B cell (primary cell): ENCODE measurements at regions not wholly inside any gene's neighbourhood (a gene's known extent, or its start where the extent isn't known, plus 50 kb on each side); places are given as distances from the start of the nearest gene placed in this dataset.

Source experiments
- ATAC-seq: fragments of 200-7000 bp; cut with Tn5 transposase; one replicate; pipeline ENCODE4 v1.10.0; 2021; ENCODE audit warnings: low read depth, mild to moderate bottlenecking, moderate number of reproducible peaks, moderate library complexity
- CTCF ChIA-PET: fragments of 350-600 bp; sonication (Branson Sonifier 250); formaldehyde crosslinking; loops from one replicate; lab custom pipeline; 2021; ENCODE audit warnings: antibody characterized with exemption, inconsistent platforms; lab: Charles Lee
- POLR2A ChIA-PET: fragments of 350-600 bp; sonication (Branson Sonifier 250); formaldehyde crosslinking; loops from one replicate; lab custom pipeline; 2021; ENCODE audit warnings: antibody characterized with exemption; lab: Charles Lee
- DNase-seq: peaks from one replicate; pipeline ENCODE4 v3.0.0; 2013
- H2AFZ ChIP-seq: 2 replicates; pipeline ENCODE4 v1.6.1; 2012; ENCODE audit warnings: mild to moderate bottlenecking, low read depth, low read length; ENCODE audit not compliant: insufficient read depth, poor library complexity, severe bottlenecking
- H3K27ac ChIP-seq, 2 donors: 1 replicate in 1 of 2; 2 replicates in 1 of 2; pipeline ENCODE4 v1.5.1; 2012 to 2013; ENCODE audit warnings: low read length in 2 of 2, mild to moderate bottlenecking in 2 of 2, moderate library complexity in 1 of 2
- H3K27me3 ChIP-seq, 4 experiments: fragments of 200-600 bp in 1 of 4; sonication (generic) in 1 of 4; replicated peaks in 1 of 4; 1 replicate in 2 of 4; 2 replicates in 2 of 4; pipeline versions ENCODE4 v1.6.1 to v1.7.0; 2013 to 2016; ENCODE audit warnings: low read length in 3 of 4, mild to moderate bottlenecking in 2 of 4, mixed read lengths in 1 of 4, moderate library complexity in 1 of 4; ENCODE audit not compliant: insufficient read depth in 4 of 4, control insufficient read depth in 3 of 4; ENCODE audit errors: control extremely low read depth in 1 of 4
- H3K36me3 ChIP-seq, 2 experiments: replicated peaks in 1 of 2; 1 replicate in 1 of 2; 2 replicates in 1 of 2; pipeline versions ENCODE4 v1.6.1 to v1.7.1; 2013; ENCODE audit warnings: low read length in 1 of 2; ENCODE audit not compliant: insufficient read depth in 2 of 2, control insufficient read depth in 1 of 2; ENCODE audit errors: control extremely low read depth in 1 of 2, extremely low read depth in 1 of 2
- H3K4me1 ChIP-seq, 2 donors: fragments of 200-600 bp in 1 of 2; sonication (generic) in 1 of 2; 1 replicate in 1 of 2; 2 replicates in 1 of 2; pipeline versions ENCODE4 v1.5.1 to v1.6.1; 2013 to 2017; ENCODE audit warnings: low read length in 2 of 2; ENCODE audit not compliant: control insufficient read depth in 2 of 2, insufficient read depth in 2 of 2
- H3K4me2 ChIP-seq: replicated peaks from 2 replicates; pipeline ENCODE3; 2012; ENCODE audit warnings: mild to moderate bottlenecking, low read depth, low read length; ENCODE audit not compliant: poor library complexity, severe bottlenecking
- H3K4me3 ChIP-seq, 5 experiments: fragments of 200-600 bp in 1 of 5; sonication (generic) in 1 of 5; 1 replicate in 3 of 5; 2 replicates in 2 of 5; pipeline versions ENCODE4 v1.5.1 to v1.7.0; 2011 to 2016; ENCODE audit warnings: low read length in 4 of 5, mild to moderate bottlenecking in 4 of 5, low read depth in 2 of 5, control low read depth in 1 of 5, moderate library complexity in 1 of 5; ENCODE audit not compliant: insufficient read depth in 1 of 5; ENCODE audit errors: control extremely low read depth in 1 of 5, extremely low read depth in 1 of 5
- H3K79me2 ChIP-seq: fragments of 200-600 bp; sonication (generic); one replicate; pipeline ENCODE4 v1.6.0; 2016; ENCODE audit warnings: low read length; ENCODE audit not compliant: control insufficient read depth, insufficient read depth
- H3K9ac ChIP-seq: fragments of 200-600 bp; sonication (generic); 2 replicates; pipeline ENCODE4 v1.6.1; 2017; ENCODE audit warnings: mild to moderate bottlenecking, low read length, moderate library complexity
- H3K9me3 ChIP-seq, 3 donors: one replicate each; pipeline versions ENCODE4 v1.6.1 to v1.7.1; 2013; ENCODE audit warnings: low read length in 2 of 3; ENCODE audit not compliant: control insufficient read depth in 2 of 3, insufficient read depth in 1 of 3; ENCODE audit errors: control extremely low read depth in 1 of 3
- H4K20me1 ChIP-seq: 2 replicates; pipeline ENCODE4 v1.6.0; 2012; ENCODE audit warnings: mild to moderate bottlenecking, low read length; ENCODE audit not compliant: insufficient read depth, control insufficient read depth, poor library complexity, severe bottlenecking
- H3K27ac Mint-ChIP-seq: one replicate; pipeline ENCODE4 v1.8.0; 2021; ENCODE audit warnings: mixed read lengths
- H3K27me3 Mint-ChIP-seq: one replicate; pipeline ENCODE4 v1.8.0; 2021; ENCODE audit warnings: mixed read lengths
- H3K4me1 Mint-ChIP-seq: one replicate; pipeline ENCODE4 v1.8.0; 2021; ENCODE audit warnings: mixed read lengths
- H3K4me3 Mint-ChIP-seq: one replicate; pipeline ENCODE4 v1.8.0; 2021; ENCODE audit warnings: mixed read lengths
- H3K9me3 Mint-ChIP-seq: one replicate; pipeline ENCODE4 v1.8.0; 2022; ENCODE audit warnings: mixed read lengths; ENCODE audit not compliant: insufficient read depth
- EZH2 ChIP-seq: IDR thresholded peaks from 2 replicates; pipeline ENCODE4 v1.6.1; 2012; ENCODE audit warnings: borderline replicate concordance, low read depth, mild to moderate bottlenecking, moderate library complexity, low read length; ENCODE audit not compliant: insufficient read depth, poor library complexity, severe bottlenecking
- WGBS: methylation state at CpG from one replicate; pipeline ENCODE4 v1.1.5; 2013; ENCODE audit warnings: missing lambda C conversion rate; ENCODE audit not compliant: insufficient coverage; 5-methylcytosine and 5-hydroxymethylcytosine counted together
- intact Hi-C: fragments of 100-400 bp; cut with micrococcal nuclease; formaldehyde crosslinking; loops from one replicate; pipeline ENCODE4 v1.10.0; 2022
- TF ChIP-seq, protein P1 (sequence below): fragments of 200-600 bp; IDR thresholded peaks from one replicate; pipeline ENCODE4 v1.8.0; 2022; ENCODE audit warnings: antibody characterized with exemption, mild to moderate bottlenecking

DNA sequence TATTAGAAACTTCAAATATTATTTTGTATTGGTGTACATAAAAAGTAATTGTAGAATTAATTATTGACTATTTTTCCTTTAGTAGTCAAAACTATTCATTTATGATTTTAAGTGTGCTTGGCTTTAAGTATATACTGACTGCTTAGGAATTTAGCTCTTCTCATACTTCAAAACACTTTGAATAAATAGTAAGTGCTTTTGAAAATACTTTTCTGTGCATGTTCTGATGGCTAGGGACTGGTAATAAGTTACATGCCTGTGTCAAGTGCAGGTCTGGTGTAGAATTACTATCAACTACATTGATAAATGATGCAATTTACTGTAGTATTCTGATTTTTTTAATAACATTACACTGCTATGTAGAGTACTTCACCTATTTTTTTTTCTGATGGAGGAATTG lies 397.6 kb upstream of the SGO1 start:
- ATAC-seq = no peak
- intact Hi-C loops = no loop called here
- H2AFZ ChIP-seq = no peak overlapping the region
- H3K36me3 ChIP-seq = no peaks in the 10 kb centered on the region
- H3K4me3 ChIP-seq = no peak overlapping the region
- ChIA-PET POLR2A (no interaction called here), CTCF (no interaction called here)
- H3K9me3 ChIP-seq = no peaks in the 10 kb centered on the region
- no peak overlapping the region for H3K4me3 Mint-ChIP-seq
- no peaks in the 10 kb centered on the region for H4K20me1 ChIP-seq
- H3K9ac ChIP-seq = no peak overlapping the region
- no peaks in the 10 kb centered on the region for H3K4me1 Mint-ChIP-seq
- H3K27ac Mint-ChIP-seq = no peak overlapping the region
- no peaks in the 10 kb centered on the region for H3K4me1 ChIP-seq
- no peak overlapping the region for H3K27ac ChIP-seq
- H3K9me3 Mint-ChIP-seq = no peaks in the 10 kb centered on the region
- TF ChIP-seq, protein P1, sequence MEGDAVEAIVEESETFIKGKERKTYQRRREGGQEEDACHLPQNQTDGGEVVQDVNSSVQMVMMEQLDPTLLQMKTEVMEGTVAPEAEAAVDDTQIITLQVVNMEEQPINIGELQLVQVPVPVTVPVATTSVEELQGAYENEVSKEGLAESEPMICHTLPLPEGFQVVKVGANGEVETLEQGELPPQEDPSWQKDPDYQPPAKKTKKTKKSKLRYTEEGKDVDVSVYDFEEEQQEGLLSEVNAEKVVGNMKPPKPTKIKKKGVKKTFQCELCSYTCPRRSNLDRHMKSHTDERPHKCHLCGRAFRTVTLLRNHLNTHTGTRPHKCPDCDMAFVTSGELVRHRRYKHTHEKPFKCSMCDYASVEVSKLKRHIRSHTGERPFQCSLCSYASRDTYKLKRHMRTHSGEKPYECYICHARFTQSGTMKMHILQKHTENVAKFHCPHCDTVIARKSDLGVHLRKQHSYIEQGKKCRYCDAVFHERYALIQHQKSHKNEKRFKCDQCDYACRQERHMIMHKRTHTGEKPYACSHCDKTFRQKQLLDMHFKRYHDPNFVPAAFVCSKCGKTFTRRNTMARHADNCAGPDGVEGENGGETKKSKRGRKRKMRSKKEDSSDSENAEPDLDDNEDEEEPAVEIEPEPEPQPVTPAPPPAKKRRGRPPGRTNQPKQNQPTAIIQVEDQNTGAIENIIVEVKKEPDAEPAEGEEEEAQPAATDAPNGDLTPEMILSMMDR = no peak
- no peak for TF ChIP-seq EZH2
- no peak for DNase-seq
- no peak overlapping the region for H3K4me2 ChIP-seq
- H3K79me2 ChIP-seq = no peaks in the 10 kb centered on the region
- no peaks in the 10 kb centered on the region for H3K27me3 ChIP-seq
- no peaks in the 10 kb centered on the region for H3K27me3 Mint-ChIP-seq

GRCh38 chr3:20576228-20576627 lies 390.2 kb upstream of the SGO1 start:
- H3K9ac ChIP-seq = no peak overlapping the region
- Mint-ChIP-seq H3K27ac (no peak overlapping the region), H3K4me1 (no peaks in the 10 kb centered on the region), H3K4me3 (no peak overlapping the region), H3K27me3 (no peaks in the 10 kb centered on the region), H3K9me3 (no peaks in the 10 kb centered on the region)
- DNase-seq (no peak), ATAC-seq (no peak)
- H3K27me3 ChIP-seq = no peaks in the 10 kb centered on the region
- H3K4me1 ChIP-seq = no peaks in the 10 kb centered on the region
- no CpG with 5 or more reads among the region's 3 CpGs for WGBS
- no peak overlapping the region for H3K27ac ChIP-seq
- H4K20me1 ChIP-seq = no peaks in the 10 kb centered on the region
- H3K79me2 ChIP-seq = no peaks in the 10 kb centered on the region
- intact Hi-C loops = no loop called here
- TF ChIP-seq, protein P1 = no peak
- TF ChIP-seq EZH2 = no peak
- H3K9me3 ChIP-seq = peaks cover 0 to 5% (median 0%) of the 10 kb centered on the region in 3 donors
- H2AFZ ChIP-seq = no peak overlapping the region
- no peak overlapping the region for H3K4me3 ChIP-seq
- POLR2A ChIA-PET = no interaction called here
- no peak overlapping the region for H3K4me2 ChIP-seq
- no peaks in the 10 kb centered on the region for H3K36me3 ChIP-seq
- CTCF ChIA-PET = interaction anchor here (0.8 kb wide), 1 partner anchor 186 kb away, joined by 3 read pairs; no protein-coding TSS in a partner anchor
